IMR-90 (cell line): ENCODE measurements at regions not wholly inside any gene's neighbourhood (a gene's known extent, or its start where the extent isn't known, plus 50 kb on each side); places are given as distances from the start of the nearest gene placed in this dataset.

ENCODE experiments used
- ATAC-seq: fragments of 200-7000 bp; cut with Tn5 transposase; 2 replicates; pipeline ENCODE4 v1.9.1; 2020; ENCODE audit warnings: low read depth, mild to moderate bottlenecking, moderate library complexity
- BruUV-seq: library from RNA; stranded (reverse); fragments of 400-500 nt; replicated peaks from 2 replicates; lab custom pipeline; 2021; lab: Mats Ljungman, UMichigan
- CTCF ChIA-PET: fragments of 300-600 bp; formaldehyde crosslinking; extraction: SDS; loops from one replicate; lab custom pipeline; 2021; ENCODE audit warnings: antibody characterized with exemption; lab: Yijun Ruan, JAX
- POLR2A ChIA-PET: fragments of 300-600 bp; sonication (Branson Sonifier 250); formaldehyde crosslinking; loops from one replicate; lab custom pipeline; 2022; ENCODE audit warnings: antibody characterized with exemption; ENCODE audit not compliant: unreplicated experiment; lab: Charles Lee
- DNase-seq: peaks from one replicate; pipeline ENCODE4 v3.0.0; 2013
- H2AFZ ChIP-seq: replicated peaks from 2 replicates; pipeline ENCODE3; 2013; ENCODE audit warnings: low read length, mild to moderate bottlenecking; ENCODE audit not compliant: poor library complexity
- H2AK5ac ChIP-seq: 2 replicates; pipeline ENCODE4 v1.6.1; 2013; ENCODE audit warnings: low read depth, low read length, inconsistent platforms
- H2AK9ac ChIP-seq: replicated peaks from 2 replicates; pipeline ENCODE3; 2013; ENCODE audit warnings: mild to moderate bottlenecking, low read depth, low read length, moderate library complexity; ENCODE audit not compliant: poor library complexity
- H2BK120ac ChIP-seq: 2 replicates; pipeline ENCODE4 v1.6.1; 2013; ENCODE audit warnings: low read depth, low read length, inconsistent platforms
- H2BK15ac ChIP-seq: 3 replicates; pipeline ENCODE4 v1.6.1; 2013; ENCODE audit warnings: low read depth, low read length, inconsistent platforms
- H2BK20ac ChIP-seq: 2 replicates; pipeline ENCODE4 v1.6.1; 2013; ENCODE audit warnings: low read depth, mild to moderate bottlenecking, inconsistent platforms, low read length, moderate library complexity
- H2BK5ac ChIP-seq: 2 replicates; pipeline ENCODE4 v1.6.1; 2013; ENCODE audit warnings: mild to moderate bottlenecking, low read depth, low read length, inconsistent platforms; ENCODE audit not compliant: poor library complexity, severe bottlenecking
- H3K14ac ChIP-seq: replicated peaks from 2 replicates; pipeline ENCODE4 v1.6.1; 2013; ENCODE audit warnings: low read depth, low read length, inconsistent platforms
- H3K18ac ChIP-seq: 2 replicates; pipeline ENCODE4 v1.6.1; 2013; ENCODE audit warnings: low read depth, low read length, control low read depth
- H3K23ac ChIP-seq: 2 replicates; pipeline ENCODE4 v1.6.1; 2013; ENCODE audit warnings: low read depth, low read length, inconsistent platforms
- H3K27ac ChIP-seq: 2 replicates; pipeline ENCODE4 v1.5.1; 2013; ENCODE audit warnings: mild to moderate bottlenecking, control low read depth, low read length; ENCODE audit not compliant: insufficient read depth
- H3K27me3 ChIP-seq: 2 replicates; pipeline ENCODE4 v1.6.1; 2013; ENCODE audit warnings: low read length; ENCODE audit not compliant: control insufficient read depth, insufficient read depth
- H3K36me3 ChIP-seq: 2 replicates; pipeline ENCODE4 v1.6.1; 2013; ENCODE audit warnings: low read length, mixed read lengths; ENCODE audit not compliant: control insufficient read depth, insufficient read depth
- H3K4ac ChIP-seq: 2 replicates; pipeline ENCODE4 v1.6.1; 2013; ENCODE audit warnings: low read depth, low read length, inconsistent platforms
- H3K4me1 ChIP-seq: 2 replicates; pipeline ENCODE4 v1.6.1; 2013; ENCODE audit warnings: low read length, mixed read lengths; ENCODE audit not compliant: control insufficient read depth, insufficient read depth
- H3K4me2 ChIP-seq: 2 replicates; pipeline ENCODE4 v1.6.1; 2013; ENCODE audit warnings: low read depth, mild to moderate bottlenecking, control low read depth, low read length, moderate library complexity
- H3K4me3 ChIP-seq: 2 replicates; pipeline ENCODE4 v1.5.1; 2013; ENCODE audit warnings: low read depth, mild to moderate bottlenecking, control low read depth, low read length, moderate library complexity; ENCODE audit not compliant: insufficient read depth
- H3K56ac ChIP-seq: 2 replicates; pipeline ENCODE4 v1.6.1; 2013; ENCODE audit warnings: low read length, inconsistent platforms; ENCODE audit not compliant: insufficient read depth; ENCODE audit errors: extremely low read depth
- H3K79me1 ChIP-seq, 2 experiments: 2 replicates each; pipeline ENCODE4 v1.6.1; 2013; ENCODE audit warnings: low read length in 2 of 2, inconsistent platforms in 1 of 2, low read depth in 1 of 2
- H3K9ac ChIP-seq: 2 replicates; pipeline ENCODE4 v1.6.1; 2013; ENCODE audit warnings: low read depth, low read length, control low read depth
- H3K9me1 ChIP-seq: 2 replicates; pipeline ENCODE4 v1.6.1; 2013; ENCODE audit warnings: low read length, inconsistent platforms; ENCODE audit not compliant: insufficient read depth
- H3K9me3 ChIP-seq: 2 replicates; pipeline ENCODE4 v1.6.1; 2013; ENCODE audit warnings: low read length; ENCODE audit not compliant: control insufficient read depth, insufficient read depth
- H4K20me1 ChIP-seq: 2 replicates; pipeline ENCODE4 v1.6.1; 2013; ENCODE audit warnings: low read length, inconsistent platforms; ENCODE audit not compliant: insufficient read depth
- H4K5ac ChIP-seq: 2 replicates; pipeline ENCODE4 v1.6.1; 2013; ENCODE audit warnings: mild to moderate bottlenecking, low read depth, low read length, control low read depth
- H4K8ac ChIP-seq, 2 experiments: 2 replicates each; pipeline ENCODE4 v1.6.1; 2013; ENCODE audit warnings: low read depth in 2 of 2, low read length in 2 of 2, control low read depth in 1 of 2, inconsistent platforms in 1 of 2
- H4K91ac ChIP-seq: 2 replicates; pipeline ENCODE4 v1.6.1; 2013; ENCODE audit warnings: low read depth, low read length, inconsistent platforms; ENCODE audit not compliant: insufficient read depth
- BHLHE40 ChIP-seq: fragments of 150-350 bp; IDR thresholded peaks from 2 replicates; pipeline ENCODE4 v1.6.1; 2016; ENCODE audit warnings: mild to moderate bottlenecking, low read depth, low read length
- CHD1 ChIP-seq: IDR thresholded peaks from 2 replicates; pipeline ENCODE4 v1.6.1; 2012; ENCODE audit warnings: low read depth, low read length, improper control_type of control experiment
- FOS ChIP-seq: fragments of 150-350 bp; IDR thresholded peaks from 2 replicates; pipeline ENCODE4 v1.6.1; 2016; ENCODE audit warnings: low read depth, low read length
- MAFK ChIP-seq: IDR thresholded peaks from 2 replicates; pipeline ENCODE4 v1.6.1; 2012; ENCODE audit warnings: low read depth, low read length, improper control_type of control experiment
- MAZ ChIP-seq: IDR thresholded peaks from 2 replicates; pipeline ENCODE4 v1.6.1; 2012; ENCODE audit warnings: low read depth, mild to moderate bottlenecking, low read length, improper control_type of control experiment, moderate library complexity, borderline replicate concordance
- MXI1 ChIP-seq: IDR thresholded peaks from 2 replicates; pipeline ENCODE4 v1.6.1; 2012; ENCODE audit warnings: low read depth, mild to moderate bottlenecking, low read length, moderate library complexity, borderline replicate concordance
- NFE2L2 ChIP-seq: fragments of 150-350 bp; IDR thresholded peaks from 2 replicates; pipeline ENCODE4 v1.6.1; 2016; ENCODE audit warnings: low read depth, mild to moderate bottlenecking, low read length
- POLR2A ChIP-seq: IDR thresholded peaks from 2 replicates; pipeline ENCODE4 v1.6.1; 2012; ENCODE audit warnings: mild to moderate bottlenecking, low read depth, low read length
- RAD21 ChIP-seq: IDR thresholded peaks from 2 replicates; pipeline ENCODE4 v1.6.1; 2012; ENCODE audit warnings: low read length, improper control_type of control experiment
- RCOR1 ChIP-seq: IDR thresholded peaks from 2 replicates; pipeline ENCODE4 v1.6.1; 2012; ENCODE audit warnings: mild to moderate bottlenecking, low read length, improper control_type of control experiment; ENCODE audit not compliant: insufficient replicate concordance
- RFX5 ChIP-seq: IDR thresholded peaks from 2 replicates; pipeline ENCODE4 v1.8.0; 2012; ENCODE audit warnings: low read depth, mild to moderate bottlenecking, low read length, moderate library complexity
- WGBS, 2 experiments: methylation state at CpG; one replicate each; pipeline versions ENCODE4 v1.1.5 to v1.1.7; 2013; ENCODE audit warnings: missing lambda C conversion rate in 2 of 2; ENCODE audit not compliant: insufficient read length in 1 of 2; ENCODE audit errors: extremely low coverage in 2 of 2; 5-methylcytosine and 5-hydroxymethylcytosine counted together
- dilution Hi-C: fragments of 300-500 bp; cut with HindIII; formaldehyde crosslinking; loops from one replicate; pipeline ENCODE4 v1.14.3; 2018; ENCODE audit warnings: low sequenced_read_pairs; ENCODE audit not compliant: unreplicated experiment
- in situ Hi-C: fragments of 300-500 bp; cut with MboI; formaldehyde crosslinking; loops from 3 replicates; pipeline ENCODE4 v1.14.3; 2019; ENCODE audit warnings: low sequenced_read_pairs, inconsistent platforms, mixed read lengths
- intact Hi-C: fragments of 100-400 bp; cut with micrococcal nuclease; formaldehyde crosslinking; loops from 2 replicates; pipeline ENCODE4 v1.10.0; 2022
- TF ChIP-seq, protein P1 (sequence below): fragments of 150-350 bp; IDR thresholded peaks from 2 replicates; pipeline ENCODE4 v1.6.1; 2017; ENCODE audit warnings: mild to moderate bottlenecking, antibody characterized with exemption, low read length, low read depth
- TF ChIP-seq, protein P2 (sequence below): conservative IDR thresholded peaks from 2 replicates; pipeline ENCODE4 v1.5.1; 2012; ENCODE audit warnings: mild to moderate bottlenecking, low read depth, low read length, improper control_type of control experiment
- TF ChIP-seq, protein P3 (sequence below): fragments of 150-350 bp; IDR thresholded peaks from 2 replicates; pipeline ENCODE4 v1.6.1; 2016; ENCODE audit warnings: low read depth, mild to moderate bottlenecking, low read length, moderate library complexity, borderline replicate concordance

DNA sequence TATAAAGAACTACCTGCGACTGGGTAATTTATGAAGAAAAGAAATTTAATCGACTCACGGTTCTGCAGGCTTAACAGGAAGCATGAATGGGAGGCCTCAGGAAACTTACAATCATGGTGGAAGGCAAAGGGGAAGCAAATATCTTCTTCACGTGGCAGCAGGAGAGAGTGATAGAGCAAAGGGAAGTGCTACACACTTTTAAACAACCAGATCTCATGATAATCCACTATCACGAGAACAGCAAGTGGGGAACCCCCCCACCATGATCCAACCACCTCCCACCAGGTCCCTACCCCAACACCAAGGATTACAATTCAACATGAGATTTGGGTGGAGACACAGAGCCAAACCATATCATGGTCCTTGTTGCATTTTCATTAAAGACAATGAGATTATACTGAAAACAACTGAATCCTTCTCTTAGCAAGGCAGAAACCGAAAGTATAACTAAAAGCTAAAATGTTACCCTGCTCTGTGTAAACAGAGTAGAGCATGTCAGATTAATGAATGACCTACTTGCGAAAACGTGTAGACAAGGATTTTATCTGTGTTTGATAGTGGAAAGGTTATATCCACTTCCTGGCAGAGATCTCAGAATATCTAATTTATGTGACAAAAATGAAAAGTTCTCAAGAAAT lies 60.1 kb upstream of the RBBP8 start:
- H3K9me3 ChIP-seq = no peaks in the 10 kb centered on the region
- no peaks in the 10 kb centered on the region for H3K9me1 ChIP-seq
- no TSS peak for BruUV-seq
- no peak overlapping the region for H3K4me3 ChIP-seq
- intact Hi-C loops = no loop called here
- TF ChIP-seq POLR2A (no peak), RCOR1 (no peak), BHLHE40 (no peak), MAFK (no peak), RAD21 (no peak), MXI1 (no peak), NFE2L2 (no peak), FOS (no peak), MAZ (no peak), CHD1 (no peak), RFX5 (no peak)
- TF ChIP-seq, protein P1, sequence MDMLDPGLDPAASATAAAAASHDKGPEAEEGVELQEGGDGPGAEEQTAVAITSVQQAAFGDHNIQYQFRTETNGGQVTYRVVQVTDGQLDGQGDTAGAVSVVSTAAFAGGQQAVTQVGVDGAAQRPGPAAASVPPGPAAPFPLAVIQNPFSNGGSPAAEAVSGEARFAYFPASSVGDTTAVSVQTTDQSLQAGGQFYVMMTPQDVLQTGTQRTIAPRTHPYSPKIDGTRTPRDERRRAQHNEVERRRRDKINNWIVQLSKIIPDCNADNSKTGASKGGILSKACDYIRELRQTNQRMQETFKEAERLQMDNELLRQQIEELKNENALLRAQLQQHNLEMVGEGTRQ = no peak
- TF ChIP-seq, protein P2, sequence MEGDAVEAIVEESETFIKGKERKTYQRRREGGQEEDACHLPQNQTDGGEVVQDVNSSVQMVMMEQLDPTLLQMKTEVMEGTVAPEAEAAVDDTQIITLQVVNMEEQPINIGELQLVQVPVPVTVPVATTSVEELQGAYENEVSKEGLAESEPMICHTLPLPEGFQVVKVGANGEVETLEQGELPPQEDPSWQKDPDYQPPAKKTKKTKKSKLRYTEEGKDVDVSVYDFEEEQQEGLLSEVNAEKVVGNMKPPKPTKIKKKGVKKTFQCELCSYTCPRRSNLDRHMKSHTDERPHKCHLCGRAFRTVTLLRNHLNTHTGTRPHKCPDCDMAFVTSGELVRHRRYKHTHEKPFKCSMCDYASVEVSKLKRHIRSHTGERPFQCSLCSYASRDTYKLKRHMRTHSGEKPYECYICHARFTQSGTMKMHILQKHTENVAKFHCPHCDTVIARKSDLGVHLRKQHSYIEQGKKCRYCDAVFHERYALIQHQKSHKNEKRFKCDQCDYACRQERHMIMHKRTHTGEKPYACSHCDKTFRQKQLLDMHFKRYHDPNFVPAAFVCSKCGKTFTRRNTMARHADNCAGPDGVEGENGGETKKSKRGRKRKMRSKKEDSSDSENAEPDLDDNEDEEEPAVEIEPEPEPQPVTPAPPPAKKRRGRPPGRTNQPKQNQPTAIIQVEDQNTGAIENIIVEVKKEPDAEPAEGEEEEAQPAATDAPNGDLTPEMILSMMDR = no peak
- TF ChIP-seq, protein P3, sequence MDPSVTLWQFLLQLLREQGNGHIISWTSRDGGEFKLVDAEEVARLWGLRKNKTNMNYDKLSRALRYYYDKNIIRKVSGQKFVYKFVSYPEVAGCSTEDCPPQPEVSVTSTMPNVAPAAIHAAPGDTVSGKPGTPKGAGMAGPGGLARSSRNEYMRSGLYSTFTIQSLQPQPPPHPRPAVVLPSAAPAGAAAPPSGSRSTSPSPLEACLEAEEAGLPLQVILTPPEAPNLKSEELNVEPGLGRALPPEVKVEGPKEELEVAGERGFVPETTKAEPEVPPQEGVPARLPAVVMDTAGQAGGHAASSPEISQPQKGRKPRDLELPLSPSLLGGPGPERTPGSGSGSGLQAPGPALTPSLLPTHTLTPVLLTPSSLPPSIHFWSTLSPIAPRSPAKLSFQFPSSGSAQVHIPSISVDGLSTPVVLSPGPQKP = no peak
- peak; percentile 5 for DNase-seq
- no peak overlapping the region for H2BK5ac ChIP-seq
- dilution Hi-C loops = no loop called here
- ChIA-PET POLR2A (interaction anchor here (0.7 kb wide), 1 partner anchor 1632 kb away, joined by 5 read pairs; no protein-coding TSS in a partner anchor), CTCF (no interaction called here)
- peak; percentile 27 for ATAC-seq
- peak overlapping the region; percentile 78 for H2AFZ ChIP-seq
- H2AK9ac ChIP-seq = no peak overlapping the region
- no peak overlapping the region; the same call in 1 of the 2 replicates for H3K14ac ChIP-seq
- no peaks in the 10 kb centered on the region for H3K4me1 ChIP-seq
- in situ Hi-C loops = no loop called here
- no peaks in the 10 kb centered on the region; the same call in 1 of the 2 replicates for H3K27me3 ChIP-seq
- H2BK15ac ChIP-seq = no peak overlapping the region
- H3K79me1 ChIP-seq = no peaks in the 10 kb centered on the region
- H2BK20ac ChIP-seq = no peak overlapping the region
- no peak overlapping the region for H3K23ac ChIP-seq
- H3K27ac ChIP-seq = no peak overlapping the region
- H3K9ac ChIP-seq = no peak overlapping the region
- H2AK5ac ChIP-seq = no peak overlapping the region
- H3K4me2 ChIP-seq = peak overlapping the region; percentile 85
- no CpG with 5 or more reads among the region's 8 CpGs for WGBS, 2 experiments
- H3K36me3 ChIP-seq = no peaks in the 10 kb centered on the region
- H4K20me1 ChIP-seq = no peaks in the 10 kb centered on the region
- peak overlapping the region in 1 of 2 experiments; percentile 49; a peak in 1 of 4 replicates for H4K8ac ChIP-seq
- no peak overlapping the region for H4K91ac ChIP-seq
- H4K5ac ChIP-seq = no peak overlapping the region; the same call in 1 of the 2 replicates
- no peak overlapping the region for H3K4ac ChIP-seq
- H2BK120ac ChIP-seq = no peak overlapping the region
- no peak overlapping the region for H3K56ac ChIP-seq
- no peak overlapping the region for H3K18ac ChIP-seq
